ENCODE measurements at regions not wholly inside any gene's neighbourhood (a gene's known extent, or its start where the extent isn't known, plus 50 kb on each side); places are given as distances from the start of the nearest gene placed in this dataset.

- H3K27me3 Mint-ChIP-seq (ENCODE audit: unreplicated experiment), result peaks cover 59% of the 10 kb centered on the region
- DNase-seq (ENCODE audit: extremely low spot score, unreplicated experiment), result no peak
- H3K9me3 Mint-ChIP-seq (ENCODE audit: unreplicated experiment), result no peaks in the 10 kb centered on the region
- H3K4me1 Mint-ChIP-seq (ENCODE audit: unreplicated experiment), result no peaks in the 10 kb centered on the region
- no peak for TF ChIP-seq CTCF (IDR thresholded peaks at IDR 0.05)
- H3K4me3 Mint-ChIP-seq (ENCODE audit: unreplicated experiment), result no peak overlapping the region
- no peaks in the 10 kb centered on the region for H3K36me3 Mint-ChIP-seq (ENCODE audit: unreplicated experiment)
- H3K27ac Mint-ChIP-seq (ENCODE audit: unreplicated experiment), result no peak overlapping the region
Observed at GRCh38 chr7:25884265-25884828, 267.7 kb upstream of the NFE2L3 start.

- Mint-ChIP-seq H3K9me3 (ENCODE audit: unreplicated experiment) (no peaks in the 10 kb centered on the region), H3K4me3 (ENCODE audit: unreplicated experiment) (no peak overlapping the region), H3K4me1 (ENCODE audit: unreplicated experiment) (no peaks in the 10 kb centered on the region), H3K36me3 (ENCODE audit: unreplicated experiment) (no peaks in the 10 kb centered on the region), H3K27me3 (ENCODE audit: unreplicated experiment) (peaks cover 60% of the 10 kb centered on the region), H3K27ac (ENCODE audit: unreplicated experiment) (no peak overlapping the region)
- no peak for DNase-seq (ENCODE audit: extremely low spot score, unreplicated experiment)
- TF ChIP-seq CTCF (IDR thresholded peaks at IDR 0.05), result no peak
Observed at GRCh38 chr7:25885057-25885576, 266.9 kb upstream of the NFE2L3 start.

- H3K36me3 Mint-ChIP-seq (ENCODE audit: unreplicated experiment), result no peaks in the 10 kb centered on the region
- no peak for DNase-seq (ENCODE audit: extremely low spot score, unreplicated experiment)
- peaks cover 56% of the 10 kb centered on the region for H3K27me3 Mint-ChIP-seq (ENCODE audit: unreplicated experiment)
- TF ChIP-seq CTCF (IDR thresholded peaks at IDR 0.05), result no peak
- H3K4me1 Mint-ChIP-seq (ENCODE audit: unreplicated experiment), result no peaks in the 10 kb centered on the region
- no peak overlapping the region for H3K4me3 Mint-ChIP-seq (ENCODE audit: unreplicated experiment)
- no peak overlapping the region for H3K27ac Mint-ChIP-seq (ENCODE audit: unreplicated experiment)
- H3K9me3 Mint-ChIP-seq (ENCODE audit: unreplicated experiment), result no peaks in the 10 kb centered on the region
Observed at GRCh38 chr7:25886387-25887240, 265.4 kb upstream of the NFE2L3 start.

GRCh38 chr7:25887266-25887665, 264.7 kb upstream of the NFE2L3 start:
- no peaks in the 10 kb centered on the region for H3K36me3 Mint-ChIP-seq (ENCODE audit: unreplicated experiment)
- no peaks in the 10 kb centered on the region for H3K9me3 Mint-ChIP-seq (ENCODE audit: unreplicated experiment)
- H3K27me3 Mint-ChIP-seq (ENCODE audit: unreplicated experiment), result peaks cover 61% of the 10 kb centered on the region
- no peaks in the 10 kb centered on the region for H3K4me1 Mint-ChIP-seq (ENCODE audit: unreplicated experiment)
- no peak overlapping the region for H3K4me3 Mint-ChIP-seq (ENCODE audit: unreplicated experiment)
- TF ChIP-seq CTCF (IDR thresholded peaks at IDR 0.05), result no peak
- DNase-seq (ENCODE audit: extremely low spot score, unreplicated experiment), result no peak
- H3K27ac Mint-ChIP-seq (ENCODE audit: unreplicated experiment), result no peak overlapping the region
